H1 (cell line): ENCODE measurements at regions not wholly inside any gene's neighbourhood (a gene's known extent, or its start where the extent isn't known, plus 50 kb on each side); places are given as distances from the start of the nearest gene placed in this dataset.

Experiments used
- EZH2 ChIP-seq: fragments of 200-600 bp; sonication (generic); IDR thresholded peaks from 2 replicates; pipeline ENCODE4 v1.7.1; 2012; ENCODE audit warnings: low read depth, mild to moderate bottlenecking, moderate library complexity, low read length, inconsistent platforms; ENCODE audit not compliant: severe bottlenecking
- YY1 ChIP-seq: IDR thresholded peaks from 2 replicates; pipeline ENCODE4 v1.6.1; 2011; ENCODE audit warnings: low read depth, mild to moderate bottlenecking, low read length
- TF ChIP-seq, protein P1 (sequence below), 3 experiments: IDR thresholded peaks; 1 replicate in 2 of 3; 2 replicates in 1 of 3; pipeline versions ENCODE4 v1.5.1 to v1.6.1; 2011; ENCODE audit warnings: low read length in 3 of 3, mild to moderate bottlenecking in 3 of 3, inconsistent platforms in 2 of 3, low read depth in 1 of 3, moderate library complexity in 1 of 3; ENCODE audit not compliant: insufficient read depth in 1 of 3; ENCODE audit errors: control extremely low read depth in 1 of 3

DNA sequence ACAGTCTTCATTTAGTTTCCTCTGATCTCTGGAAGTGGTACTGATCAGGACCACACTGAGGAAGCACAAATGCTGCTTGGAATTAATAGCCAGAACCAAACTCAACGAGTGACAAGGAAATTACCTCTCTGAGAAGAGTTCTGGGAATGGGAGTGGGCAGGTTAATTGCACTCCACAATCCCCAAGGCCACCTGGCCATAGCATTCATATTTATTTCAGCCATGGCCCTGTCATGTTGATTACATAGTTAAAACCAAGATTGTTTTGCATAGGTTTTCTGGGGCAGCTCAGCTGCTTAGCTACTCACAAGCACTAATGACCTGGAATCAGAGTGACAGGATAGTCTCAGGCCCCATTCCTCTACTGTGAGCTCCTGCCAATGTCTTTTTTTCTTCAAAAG lies 230.2 kb upstream of the RIMS1 start:
- no peak for TF ChIP-seq YY1
- TF ChIP-seq, protein P1, sequence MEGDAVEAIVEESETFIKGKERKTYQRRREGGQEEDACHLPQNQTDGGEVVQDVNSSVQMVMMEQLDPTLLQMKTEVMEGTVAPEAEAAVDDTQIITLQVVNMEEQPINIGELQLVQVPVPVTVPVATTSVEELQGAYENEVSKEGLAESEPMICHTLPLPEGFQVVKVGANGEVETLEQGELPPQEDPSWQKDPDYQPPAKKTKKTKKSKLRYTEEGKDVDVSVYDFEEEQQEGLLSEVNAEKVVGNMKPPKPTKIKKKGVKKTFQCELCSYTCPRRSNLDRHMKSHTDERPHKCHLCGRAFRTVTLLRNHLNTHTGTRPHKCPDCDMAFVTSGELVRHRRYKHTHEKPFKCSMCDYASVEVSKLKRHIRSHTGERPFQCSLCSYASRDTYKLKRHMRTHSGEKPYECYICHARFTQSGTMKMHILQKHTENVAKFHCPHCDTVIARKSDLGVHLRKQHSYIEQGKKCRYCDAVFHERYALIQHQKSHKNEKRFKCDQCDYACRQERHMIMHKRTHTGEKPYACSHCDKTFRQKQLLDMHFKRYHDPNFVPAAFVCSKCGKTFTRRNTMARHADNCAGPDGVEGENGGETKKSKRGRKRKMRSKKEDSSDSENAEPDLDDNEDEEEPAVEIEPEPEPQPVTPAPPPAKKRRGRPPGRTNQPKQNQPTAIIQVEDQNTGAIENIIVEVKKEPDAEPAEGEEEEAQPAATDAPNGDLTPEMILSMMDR (IDR thresholded peaks at IDR 0.05; ENCODE audit: control extremely low read depth in 1 of 3, insufficient read depth in 1 of 3, low read depth in 1 of 3, low read length in 3 of 3): no peak
- TF ChIP-seq EZH2: no peak
